ENCODE measurements at regions not wholly inside any gene's neighbourhood (a gene's known extent, or its start where the extent isn't known, plus 50 kb on each side); places are given as distances from the start of the nearest gene placed in this dataset.

- Histone ChIP-seq H3K36me3 (no peaks in the 10 kb centered on the region), H3K27ac (no peak overlapping the region), H3K4me1 (no peaks in the 10 kb centered on the region), H3K27me3 (peaks cover 4% of the 10 kb centered on the region), H3K4me3 (replicated peaks in 1 of 3) (no peak overlapping the region), H3K9me3 (no peaks in the 10 kb centered on the region)
- intact Hi-C loops (cut with DNase I): loop anchor here (5.0 kb wide), 1 partner anchor 66 kb away; no protein-coding TSS in a partner anchor
- WGBS, 2 donors: 30 to 31% methylated on average over 4 to 9 of the region's 12 CpGs
- no peak for DNase-seq
- TF ChIP-seq POLR2A (IDR thresholded peaks at IDR 0.05): no peak
- TF ChIP-seq CTCF (IDR thresholded peaks at IDR 0.05): no peak
Observed at GRCh38 chr20:62583424-62583920, 58.8 kb upstream of the SLCO4A1 start.

- DNase-seq: no peak
- H3K4me1 ChIP-seq: no peaks in the 10 kb centered on the region
- TF ChIP-seq CTCF (IDR thresholded peaks at IDR 0.05) (no peak), POLR2A (IDR thresholded peaks at IDR 0.05) (no peak)
- intact Hi-C loops (cut with DNase I): loop anchor here (5.0 kb wide), 1 partner anchor 68 kb away; no protein-coding TSS in a partner anchor
- H3K27ac ChIP-seq: no peak overlapping the region
- H3K36me3 ChIP-seq: no peaks in the 10 kb centered on the region
- no peaks in the 10 kb centered on the region for H3K9me3 ChIP-seq
- 70 to 72% methylated on average over 16 of the region's 16 CpGs for WGBS, 2 donors
- no peak overlapping the region for H3K4me3 ChIP-seq (replicated peaks in 1 of 3)
- H3K27me3 ChIP-seq: peaks cover 4% of the 10 kb centered on the region
Observed at GRCh38 chr20:62584671-62585460, 57.4 kb upstream of the SLCO4A1 start.

- Histone ChIP-seq H3K27me3 (peaks cover under 1% of the 10 kb centered on the region), H3K27ac (no peak overlapping the region), H3K9me3 (no peaks in the 10 kb centered on the region), H3K4me3 (replicated peaks in 1 of 3) (no peak overlapping the region), H3K36me3 (no peaks in the 10 kb centered on the region), H3K4me1 (no peaks in the 10 kb centered on the region)
- 54 to 69% methylated on average over 9 to 21 of the region's 22 CpGs for WGBS, 2 donors
- no peak for TF ChIP-seq CTCF (IDR thresholded peaks at IDR 0.05)
- no peak for TF ChIP-seq POLR2A (IDR thresholded peaks at IDR 0.05)
- DNase-seq: no peak
- intact Hi-C loops (cut with DNase I): no loop called here
Observed at GRCh38 chr20:62585461-62585970, 56.8 kb upstream of the SLCO4A1 start.

GRCh38 chr20:62586799-62587198 is 55.5 kb upstream of the SLCO4A1 start:
- no peaks in the 10 kb centered on the region for H3K27me3 ChIP-seq

More at GRCh38 chr20:62586799-62587198, 55.5 kb upstream of the SLCO4A1 start:
- H3K4me3 ChIP-seq (replicated peaks in 1 of 3): no peak overlapping the region
- 70 to 73% methylated on average over 6 of the region's 8 CpGs for WGBS, 2 donors
- H3K27ac ChIP-seq: no peak overlapping the region
- intact Hi-C loops (cut with DNase I): no loop called here
- no peaks in the 10 kb centered on the region for H3K9me3 ChIP-seq
- no peaks in the 10 kb centered on the region for H3K4me1 ChIP-seq
- no peaks in the 10 kb centered on the region for H3K36me3 ChIP-seq
- TF ChIP-seq POLR2A (IDR thresholded peaks at IDR 0.05) (no peak), CTCF (IDR thresholded peaks at IDR 0.05) (no peak)
- no peak for DNase-seq
